HEK293 (cell line): ENCODE measurements at regions not wholly inside any gene's neighbourhood (a gene's known extent, or its start where the extent isn't known, plus 50 kb on each side); places are given as distances from the start of the nearest gene placed in this dataset.

Experiments
- HOXA7 ChIP-seq: sonication (generic); formaldehyde crosslinking; IDR thresholded peaks from 2 replicates; pipeline ENCODE4 v1.8.1; 2022; ENCODE audit warnings: missing genetic modification reagents, borderline replicate concordance
- ZNF701 ChIP-seq: fragments of 450-650 bp; formaldehyde crosslinking; IDR thresholded peaks from 2 replicates; pipeline ENCODE4 v1.5.1; 2016; ENCODE audit warnings: missing biosample characterization, missing genetic modification characterization
- TF ChIP-seq, protein P1 (sequence below): fragments of 450-650 bp; formaldehyde crosslinking; optimal IDR thresholded peaks from 2 replicates; pipeline ENCODE3; 2016; ENCODE audit warnings: missing biosample characterization, mild to moderate bottlenecking, missing genetic modification characterization

GRCh38 chr2:107627926-107628325 lies 198.8 kb upstream of the RGPD4 start:
- TF ChIP-seq, protein P1, sequence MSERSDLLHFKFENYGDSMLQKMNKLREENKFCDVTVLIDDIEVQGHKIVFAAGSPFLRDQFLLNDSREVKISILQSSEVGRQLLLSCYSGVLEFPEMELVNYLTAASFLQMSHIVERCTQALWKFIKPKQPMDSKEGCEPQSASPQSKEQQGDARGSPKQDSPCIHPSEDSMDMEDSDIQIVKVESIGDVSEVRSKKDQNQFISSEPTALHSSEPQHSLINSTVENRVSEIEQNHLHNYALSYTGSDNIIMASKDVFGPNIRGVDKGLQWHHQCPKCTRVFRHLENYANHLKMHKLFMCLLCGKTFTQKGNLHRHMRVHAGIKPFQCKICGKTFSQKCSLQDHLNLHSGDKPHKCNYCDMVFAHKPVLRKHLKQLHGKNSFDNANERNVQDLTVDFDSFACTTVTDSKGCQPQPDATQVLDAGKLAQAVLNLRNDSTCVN (tag by site-specific recombination): no peak
- TF ChIP-seq HOXA7 (CRISPR knock-in tag) (no peak), ZNF701 (tag by site-specific recombination) (no peak)
